Coronary artery (tissue), 2 donors: ENCODE measurements at regions not wholly inside any gene's neighbourhood (a gene's known extent, or its start where the extent isn't known, plus 50 kb on each side); places are given as distances from the start of the nearest gene placed in this dataset.

Experiments used
- DNase-seq: peaks from one replicate; pipeline ENCODE4 v3.0.0-alpha.2; 2017; ENCODE audit warnings: low spot score
- H3K27ac ChIP-seq, 2 donors: fragments of 200-600 bp; sonication (generic); one replicate each; pipeline ENCODE4 v1.5.1; 2016 to 2019
- H3K4me3 ChIP-seq: fragments of 200-600 bp; sonication (generic); 2 replicates; pipeline ENCODE4 v1.5.1; 2016; ENCODE audit warnings: mild to moderate bottlenecking, moderate library complexity
- TF ChIP-seq, protein P1 (sequence below): fragments of 200-600 bp; sonication (generic); IDR thresholded peaks from one replicate; pipeline ENCODE4 v1.5.1; 2019; ENCODE audit warnings: antibody characterized with exemption

DNA sequence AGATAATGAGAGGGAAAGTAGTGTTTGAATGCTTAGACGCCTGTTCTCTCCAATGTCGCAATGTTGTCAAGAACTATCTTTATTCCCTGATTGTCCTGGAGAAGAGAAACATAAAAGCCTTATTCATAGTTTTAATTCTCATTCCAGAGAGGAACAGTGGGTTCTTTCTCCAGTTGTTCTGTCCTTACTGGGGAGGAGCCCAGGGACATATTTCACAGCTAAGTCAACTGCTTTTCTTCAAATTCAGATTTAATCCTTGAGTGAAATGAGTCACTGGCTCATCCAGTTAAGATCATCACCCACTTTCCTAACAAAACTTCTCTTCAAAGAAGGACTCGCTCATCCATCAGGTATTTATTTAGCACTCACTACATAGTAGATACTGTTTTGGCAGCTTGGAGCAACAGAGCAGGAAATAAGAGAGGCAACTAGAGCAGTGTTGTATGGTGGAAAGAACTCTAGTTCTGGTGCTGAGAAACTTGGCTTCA lies 365.7 kb upstream of the USP24 start:
- Histone ChIP-seq H3K27ac (peak overlapping the region; percentile 57 to 69), H3K4me3 (no peak overlapping the region)
- DNase-seq, result no peak
- TF ChIP-seq, protein P1, sequence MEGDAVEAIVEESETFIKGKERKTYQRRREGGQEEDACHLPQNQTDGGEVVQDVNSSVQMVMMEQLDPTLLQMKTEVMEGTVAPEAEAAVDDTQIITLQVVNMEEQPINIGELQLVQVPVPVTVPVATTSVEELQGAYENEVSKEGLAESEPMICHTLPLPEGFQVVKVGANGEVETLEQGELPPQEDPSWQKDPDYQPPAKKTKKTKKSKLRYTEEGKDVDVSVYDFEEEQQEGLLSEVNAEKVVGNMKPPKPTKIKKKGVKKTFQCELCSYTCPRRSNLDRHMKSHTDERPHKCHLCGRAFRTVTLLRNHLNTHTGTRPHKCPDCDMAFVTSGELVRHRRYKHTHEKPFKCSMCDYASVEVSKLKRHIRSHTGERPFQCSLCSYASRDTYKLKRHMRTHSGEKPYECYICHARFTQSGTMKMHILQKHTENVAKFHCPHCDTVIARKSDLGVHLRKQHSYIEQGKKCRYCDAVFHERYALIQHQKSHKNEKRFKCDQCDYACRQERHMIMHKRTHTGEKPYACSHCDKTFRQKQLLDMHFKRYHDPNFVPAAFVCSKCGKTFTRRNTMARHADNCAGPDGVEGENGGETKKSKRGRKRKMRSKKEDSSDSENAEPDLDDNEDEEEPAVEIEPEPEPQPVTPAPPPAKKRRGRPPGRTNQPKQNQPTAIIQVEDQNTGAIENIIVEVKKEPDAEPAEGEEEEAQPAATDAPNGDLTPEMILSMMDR, result no peak

DNA sequence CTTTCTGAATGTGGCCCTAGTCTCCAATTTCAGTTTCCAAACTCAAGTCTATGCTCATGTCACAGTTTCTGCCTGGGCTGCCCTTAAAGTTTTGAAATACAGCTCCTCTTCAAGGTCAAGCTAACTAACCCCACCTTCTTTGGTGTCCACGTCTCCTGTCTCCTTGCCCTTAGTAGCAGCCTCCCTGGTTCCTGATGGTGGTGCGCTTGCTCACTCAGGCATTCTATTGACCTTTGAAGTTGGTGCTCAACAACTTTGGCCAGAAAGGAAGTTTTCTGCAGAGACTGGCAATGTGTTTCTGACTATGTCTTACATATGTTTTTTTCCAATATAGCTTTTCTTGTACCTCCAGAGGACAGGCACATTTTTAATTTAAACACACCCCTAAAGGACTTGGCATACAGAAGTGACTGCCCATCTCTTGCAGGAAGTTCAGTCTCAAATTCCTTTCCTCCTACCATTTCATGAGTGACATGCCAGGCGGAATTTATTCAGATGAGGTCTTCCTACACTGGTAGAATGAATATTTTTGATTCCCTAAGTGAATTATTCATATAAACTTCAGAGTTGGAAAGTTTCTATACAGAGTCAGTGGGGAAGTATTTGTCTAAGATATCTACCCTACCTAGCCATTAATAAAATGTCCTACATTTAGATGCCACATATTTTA lies 364.3 kb upstream of the USP24 start:
- no peak for DNase-seq
- TF ChIP-seq, protein P1, result no peak
- H3K27ac ChIP-seq, result no peak overlapping the region

GRCh38 chr1:55578646-55579045 lies 363.5 kb upstream of the USP24 start:
- no peak for DNase-seq
- TF ChIP-seq, protein P1, result no peak
- no peak overlapping the region for H3K4me3 ChIP-seq
- no peak overlapping the region for H3K27ac ChIP-seq

More for the DNA sequence above, 364.3 kb upstream of the USP24 start:
- no peak overlapping the region for H3K4me3 ChIP-seq

DNA sequence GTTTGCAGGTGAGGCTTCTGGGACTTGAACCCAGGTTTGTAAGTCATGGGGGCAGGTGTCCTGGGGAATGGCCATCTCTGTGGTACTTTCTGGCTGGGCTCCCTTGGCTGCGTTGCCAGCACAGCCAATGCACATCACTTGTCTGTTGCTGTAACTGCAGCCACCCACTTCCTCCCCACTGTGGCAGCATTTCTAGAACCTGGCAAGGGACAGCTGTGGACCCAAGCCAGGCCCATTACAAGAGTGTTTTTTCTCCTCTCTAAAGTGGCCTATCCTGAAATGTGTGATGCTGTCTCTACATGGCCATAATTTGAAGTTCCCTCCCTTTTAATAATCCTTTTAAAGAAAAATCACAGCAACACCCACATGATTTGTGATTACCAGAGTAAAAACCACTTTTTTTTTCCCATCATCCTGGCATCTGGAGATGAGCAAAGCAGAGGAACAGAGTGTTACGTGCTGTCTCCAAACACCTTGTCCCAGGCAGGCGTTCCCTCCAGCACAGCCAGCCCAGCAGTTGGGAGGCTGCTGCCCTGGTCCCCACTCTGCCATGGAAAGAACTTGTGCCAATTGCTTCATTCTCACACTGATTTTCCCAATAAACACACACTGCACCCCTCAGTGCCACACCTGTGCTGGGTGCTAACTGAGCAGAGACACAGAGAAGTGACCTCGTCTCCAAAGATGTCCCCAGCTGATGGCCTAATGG lies 360.6 kb upstream of the USP24 start:
- peak overlapping the region in 1 of 2 donors; percentile 10 for H3K27ac ChIP-seq
- H3K4me3 ChIP-seq, result no peak overlapping the region
- TF ChIP-seq, protein P1, result no peak
- DNase-seq, result no peak

DNA sequence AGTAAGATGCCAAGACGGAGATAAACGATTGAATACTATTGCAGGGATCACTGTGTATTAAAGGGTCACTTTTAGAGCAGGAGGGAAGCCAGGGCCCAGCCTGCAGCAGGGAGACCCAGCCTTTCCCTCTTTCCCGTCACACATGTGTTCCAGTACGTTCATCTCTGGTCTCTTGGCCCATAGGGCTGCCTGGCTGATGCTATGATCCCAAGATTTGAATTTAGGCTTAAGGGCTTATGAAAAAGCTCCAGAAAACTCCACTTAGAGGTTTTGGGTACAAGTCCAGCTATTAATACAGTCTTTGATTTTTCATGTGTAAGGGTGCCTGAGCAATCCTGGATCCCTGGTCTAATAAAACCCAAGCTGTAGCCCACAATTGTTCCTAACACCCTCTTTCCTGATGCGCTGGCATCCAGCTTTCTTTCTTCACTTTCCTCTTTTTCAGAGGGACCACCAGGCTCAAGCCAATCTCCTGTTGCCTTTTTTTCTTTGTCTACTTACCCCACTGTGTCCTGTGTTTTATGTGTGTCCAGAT lies 359.6 kb upstream of the USP24 start:
- H3K4me3 ChIP-seq, result no peak overlapping the region
- TF ChIP-seq, protein P1, result no peak
- no peak for DNase-seq
- no peak overlapping the region for H3K27ac ChIP-seq

DNA sequence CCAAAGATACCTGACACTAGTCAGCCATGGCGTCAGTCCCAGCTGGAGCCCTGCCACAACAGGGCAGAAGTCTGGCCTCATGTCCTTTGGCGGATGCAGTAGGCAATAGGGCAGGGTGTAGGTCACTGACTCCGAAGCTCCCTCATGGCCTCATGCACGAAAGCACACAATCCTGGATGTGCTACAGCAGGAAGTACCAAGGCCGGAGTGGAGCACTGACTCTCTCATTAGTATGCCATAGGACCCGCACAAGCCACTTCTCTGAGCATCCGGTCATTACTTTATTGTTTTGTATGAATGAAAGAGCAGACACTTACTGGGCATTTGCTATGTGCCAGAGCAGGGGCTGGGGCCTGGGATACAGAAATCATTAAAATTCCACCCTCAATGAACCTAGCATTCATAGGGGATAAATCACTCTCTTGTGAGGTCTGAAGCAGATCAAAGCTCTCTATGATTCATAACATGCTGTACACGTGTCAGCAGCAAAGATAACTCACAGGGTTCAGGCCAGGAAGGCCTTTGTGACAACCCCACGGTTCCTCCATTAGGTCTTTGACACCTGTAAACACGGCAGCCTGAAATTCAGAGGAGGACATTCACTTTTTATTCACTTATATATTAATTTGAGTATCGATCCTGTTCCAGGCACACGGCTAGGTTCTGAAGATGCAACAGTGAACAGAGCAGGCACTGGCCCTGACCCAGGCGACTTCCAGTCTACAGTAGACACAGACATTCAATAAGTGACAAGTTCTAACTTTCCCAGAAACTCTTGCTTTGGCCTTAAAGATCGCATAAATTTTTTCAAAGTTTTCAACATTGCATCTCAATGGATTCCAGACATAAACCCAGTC lies 357.9 kb upstream of the USP24 start:
- Histone ChIP-seq H3K27ac (no peak overlapping the region), H3K4me3 (no peak overlapping the region)
- TF ChIP-seq, protein P1, result no peak
- no peak for DNase-seq
